ENCODE measurements at regions not wholly inside any gene's neighbourhood (a gene's known extent, or its start where the extent isn't known, plus 50 kb on each side); places are given as distances from the start of the nearest gene placed in this dataset.

- DNase-seq = no peak
Observed at GRCh38 chr2:76312236-76312635, 601.5 kb upstream of the GCFC2 start.

GRCh38 chr2:76311728-76312127 is 601.0 kb upstream of the GCFC2 start:
- no peak for DNase-seq

DNA sequence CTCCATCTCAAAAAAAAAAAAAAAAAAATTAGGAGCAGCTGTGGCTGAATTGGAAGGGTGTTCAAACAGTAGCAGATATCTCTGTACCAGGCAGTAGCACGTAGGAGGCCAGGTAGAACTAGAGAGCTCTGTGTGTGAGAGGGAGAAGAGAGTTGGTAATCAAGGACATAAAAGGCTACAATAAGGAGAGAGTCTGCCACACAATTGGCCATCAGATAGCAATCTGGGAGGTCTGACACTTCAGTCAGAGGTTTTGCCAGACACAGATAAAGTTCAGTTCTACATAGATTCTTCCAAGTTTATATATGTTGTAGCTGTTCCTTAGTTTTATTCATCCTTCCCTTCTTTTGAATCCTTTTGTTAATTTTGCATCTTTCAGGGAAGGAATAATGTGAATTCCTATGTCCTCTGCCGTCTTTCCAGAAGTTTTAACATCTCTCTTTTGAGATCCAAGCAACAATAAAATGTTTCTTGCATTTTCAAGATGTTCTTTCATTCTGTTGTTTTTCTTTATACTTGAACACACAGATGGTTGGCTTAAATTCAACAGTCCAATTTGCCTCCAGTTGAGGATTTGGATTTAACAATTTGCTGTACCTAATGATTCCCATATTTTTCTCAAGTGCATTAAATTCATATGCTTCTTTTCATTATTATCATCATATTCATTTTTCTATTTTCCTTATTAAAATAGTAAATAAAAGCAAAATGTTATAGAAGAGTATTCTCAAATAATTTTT is 600.3 kb upstream of the GCFC2 start:
- DNase-seq = no peak

DNA sequence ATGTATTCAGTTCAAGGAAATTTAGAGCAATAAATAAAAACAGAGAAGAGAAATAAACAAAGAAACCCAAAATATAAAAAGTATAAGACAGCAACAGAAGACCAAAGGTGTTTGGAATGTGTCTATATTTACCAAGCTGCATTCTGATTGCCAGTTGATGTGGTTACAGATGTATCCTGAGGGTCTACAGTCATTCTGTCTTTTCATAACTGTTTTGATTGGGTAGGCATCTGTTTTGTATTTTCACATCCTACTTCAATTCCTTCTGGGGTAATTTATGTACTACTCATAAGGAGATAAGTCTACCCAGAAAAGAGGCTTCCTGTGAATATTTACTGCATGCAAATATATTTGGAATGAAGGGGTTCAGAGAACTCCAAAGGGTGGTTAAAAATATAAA is 596.8 kb upstream of the GCFC2 start:
- no peak for DNase-seq

DNA sequence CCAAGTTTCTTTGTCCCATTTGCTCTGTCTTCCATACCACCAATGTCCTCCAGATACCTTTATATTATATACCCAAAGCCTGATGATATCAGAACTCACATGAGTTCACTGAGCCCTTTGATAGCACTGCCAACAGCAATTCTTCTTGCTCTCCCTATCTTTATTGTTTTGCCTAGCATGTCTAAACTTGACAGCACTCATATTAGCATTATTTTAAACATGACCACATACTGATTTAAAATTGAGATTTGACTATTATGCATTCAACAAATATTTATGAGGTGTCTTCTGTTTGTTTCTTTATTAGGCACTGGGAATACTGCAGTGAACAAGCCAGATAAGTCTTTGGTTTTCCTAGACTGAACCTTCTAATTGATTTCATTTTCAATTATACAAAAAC is 587.3 kb upstream of the GCFC2 start:
- no peak for DNase-seq

GRCh38 chr2:76296438-76296837 is 585.7 kb upstream of the GCFC2 start:
- no peak for DNase-seq

DNA sequence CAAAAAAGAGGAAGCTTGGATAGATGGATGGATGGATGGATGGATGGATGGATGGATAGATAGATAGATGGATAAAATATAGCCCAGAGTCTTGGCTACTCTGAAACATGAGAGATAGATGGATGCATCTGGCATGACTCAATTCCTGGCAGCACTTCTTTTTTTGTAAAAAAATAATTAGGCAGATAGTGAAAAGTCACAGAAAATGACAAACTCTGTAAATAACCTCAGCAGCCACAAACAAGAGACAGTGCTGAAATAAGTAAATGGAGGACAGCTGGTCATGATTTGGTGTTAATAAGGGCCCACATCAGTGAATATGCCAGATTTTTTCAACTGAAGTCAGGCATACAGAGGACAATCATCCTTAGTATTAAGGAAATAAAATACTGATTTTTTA is 585.0 kb upstream of the GCFC2 start:
- no peak for DNase-seq

DNA sequence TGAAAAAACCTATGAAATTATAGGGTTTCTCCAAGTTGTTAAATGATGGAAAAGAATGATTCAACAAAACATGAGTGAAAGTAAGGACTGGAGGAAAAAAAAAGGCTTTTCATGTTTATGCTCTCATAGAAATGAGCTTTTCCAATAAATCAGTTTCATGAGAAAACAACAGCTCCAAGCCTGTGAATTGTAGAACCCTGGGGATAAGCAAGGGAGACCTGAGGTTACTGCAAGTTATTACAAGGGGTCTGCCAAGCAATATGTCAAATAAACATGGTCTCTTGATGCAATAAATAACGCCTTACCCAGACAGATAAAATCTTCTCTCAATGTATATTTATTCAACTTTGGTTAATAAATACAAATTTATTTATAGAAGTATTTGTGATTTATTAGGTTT is 577.9 kb upstream of the GCFC2 start:
- no peak for DNase-seq

- no peak for DNase-seq
Observed at GRCh38 chr2:76288146-76288545, 577.4 kb upstream of the GCFC2 start.

GRCh38 chr2:76283350-76283749 is 572.6 kb upstream of the GCFC2 start:
- no peak for DNase-seq

GRCh38 chr2:76281156-76281841 is 570.6 kb upstream of the GCFC2 start:
- DNase-seq = no peak

GRCh38 chr2:76280686-76281085 is 570.0 kb upstream of the GCFC2 start:
- no peak for DNase-seq

DNA sequence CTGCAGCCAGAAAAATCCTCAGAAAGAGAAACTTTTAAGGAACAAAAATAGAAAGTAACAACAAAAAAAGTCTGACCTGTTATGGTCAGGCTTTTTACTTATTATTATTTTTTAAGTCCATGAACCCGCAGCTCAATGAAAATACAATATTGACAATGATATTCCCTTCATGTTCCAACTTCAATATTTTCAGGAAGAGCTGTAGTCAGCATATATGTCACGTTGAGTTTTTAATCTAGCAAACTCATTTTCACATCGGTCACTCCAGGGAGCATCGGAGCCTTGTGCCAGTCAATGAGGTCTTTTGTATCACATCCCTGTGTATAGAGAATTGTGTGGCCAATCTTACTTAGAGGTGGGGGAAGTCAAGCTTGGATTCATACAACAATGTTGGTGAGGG is 568.4 kb upstream of the GCFC2 start:
- DNase-seq = no peak

GRCh38 chr2:76275788-76276187 is 565.1 kb upstream of the GCFC2 start:
- DNase-seq = no peak

- DNase-seq = no peak
Observed at GRCh38 chr2:76274676-76275075, 564.0 kb upstream of the GCFC2 start.

DNA sequence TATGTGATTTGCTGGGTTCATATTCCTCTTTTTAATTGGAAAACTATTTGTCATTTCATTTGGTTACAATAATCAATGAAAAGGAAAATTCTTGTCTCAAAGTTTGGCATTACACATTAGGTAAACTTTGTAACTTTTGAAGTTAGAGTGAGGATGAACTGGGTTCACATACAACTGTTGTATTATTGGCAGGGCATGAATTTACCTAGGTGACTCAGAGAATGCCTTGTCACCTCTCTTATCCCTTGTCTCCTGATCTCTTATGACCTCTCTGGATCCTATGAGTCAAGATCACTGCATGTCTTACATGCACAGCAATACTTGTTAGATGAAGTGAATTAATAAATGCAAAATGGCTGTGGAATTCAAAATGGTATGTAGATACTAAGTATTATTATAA is 563.4 kb upstream of the GCFC2 start:
- DNase-seq = no peak

DNA sequence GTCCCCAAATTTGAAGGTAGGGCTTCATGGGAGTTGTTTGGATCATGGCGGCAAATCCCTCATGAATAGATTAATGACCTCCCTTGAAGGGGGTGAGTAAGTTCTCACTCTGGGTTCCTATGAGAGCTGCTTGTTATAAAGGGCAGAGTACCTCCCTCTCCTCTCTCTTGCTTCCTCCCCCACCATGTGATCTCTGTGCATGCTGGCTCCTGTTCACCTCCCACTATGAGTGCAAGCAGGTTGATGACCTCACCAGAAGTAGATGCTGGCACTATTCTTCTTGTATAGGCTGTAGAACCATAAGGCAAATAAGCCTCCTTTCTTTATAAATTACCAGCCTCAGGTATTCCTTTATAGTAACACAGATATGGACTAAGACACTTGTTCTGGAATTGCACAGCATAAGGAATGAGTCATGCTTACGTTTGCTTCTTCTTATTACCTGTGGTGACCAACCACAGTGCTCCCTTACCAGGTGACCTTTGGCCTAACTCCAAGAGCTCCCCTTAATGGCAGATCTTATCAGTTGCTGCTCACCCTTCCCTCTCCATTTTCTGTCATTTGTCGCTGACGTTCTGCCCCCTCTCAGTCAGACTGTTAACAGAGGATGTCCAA is 559.5 kb upstream of the GCFC2 start:
- no peak for DNase-seq

DNA sequence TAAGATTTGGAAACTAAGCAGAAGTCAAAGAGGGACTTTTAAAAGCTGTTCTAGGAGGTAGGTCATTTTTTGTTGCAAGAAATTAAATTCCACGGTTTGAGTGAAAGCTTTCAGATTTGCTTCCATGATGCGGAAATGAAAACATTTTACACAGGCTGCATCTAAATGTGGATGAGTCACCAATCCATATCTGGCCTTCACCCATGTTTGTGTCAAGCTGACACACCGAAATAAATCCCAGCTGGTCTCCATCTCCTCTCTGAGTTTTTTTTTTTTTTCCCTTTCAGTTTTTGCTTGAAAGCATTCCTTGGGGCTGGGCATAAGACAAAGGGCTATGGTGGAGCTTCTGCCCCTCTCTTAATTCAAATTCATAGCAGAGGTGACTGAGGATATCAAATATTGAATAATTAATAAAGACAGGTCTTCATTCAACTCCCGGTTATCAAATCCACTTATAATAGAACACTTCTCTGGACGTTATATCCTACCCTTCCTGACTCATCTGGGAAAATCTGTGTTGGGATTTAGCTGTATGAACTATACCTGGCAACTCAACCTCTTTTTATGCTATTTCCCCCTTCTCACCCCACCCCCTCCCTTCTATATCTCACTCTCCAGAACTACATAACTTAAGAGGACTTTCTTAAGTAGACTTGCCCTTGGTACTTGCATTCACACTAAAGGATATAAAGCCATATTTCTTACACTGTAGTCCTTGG is 558.3 kb upstream of the GCFC2 start:
- no peak for DNase-seq

GRCh38 chr2:76268484-76268883 is 557.8 kb upstream of the GCFC2 start:
- no peak for DNase-seq

DNA sequence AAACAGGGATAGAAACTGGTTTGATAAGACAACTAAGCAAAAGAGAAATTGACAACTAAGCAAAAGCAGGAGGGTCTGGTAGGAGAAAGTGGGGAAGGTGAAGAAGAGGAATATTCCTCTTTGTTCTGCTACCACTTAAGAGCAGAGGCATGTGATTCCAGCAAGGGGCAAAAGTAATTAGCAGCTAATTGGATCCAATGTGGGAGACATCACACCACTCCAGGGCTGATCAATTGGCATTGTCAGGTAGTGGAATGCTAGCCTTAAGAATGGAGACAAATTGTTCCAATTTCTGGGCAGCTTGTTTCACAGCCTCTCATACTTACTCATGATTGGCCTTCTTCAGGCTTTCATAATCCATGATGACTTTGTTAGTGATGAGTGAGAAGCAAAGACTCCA is 547.1 kb upstream of the GCFC2 start:
- no peak for DNase-seq

- no peak for DNase-seq
Observed at GRCh38 chr2:76256458-76257088, 545.9 kb upstream of the GCFC2 start.

DNA sequence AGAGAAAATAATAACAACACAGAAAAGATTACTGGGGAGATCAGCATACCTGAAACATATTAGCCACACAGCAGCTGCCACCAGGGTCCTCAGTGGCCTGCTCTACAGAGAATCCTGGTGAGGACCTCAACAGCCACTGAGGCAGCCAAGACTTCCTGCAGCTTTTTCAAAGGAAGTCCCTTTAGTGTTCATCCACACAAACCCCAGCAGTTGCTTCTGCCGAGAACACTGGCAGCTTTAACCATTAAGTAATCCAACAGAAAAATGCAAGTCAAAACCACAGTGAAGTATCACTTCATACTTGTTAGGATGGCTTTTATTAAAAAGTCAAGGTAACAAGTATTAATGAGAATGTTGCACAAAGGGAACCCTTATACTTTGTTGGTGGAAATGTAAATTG is 542.0 kb upstream of the GCFC2 start:
- no peak for DNase-seq

DNA sequence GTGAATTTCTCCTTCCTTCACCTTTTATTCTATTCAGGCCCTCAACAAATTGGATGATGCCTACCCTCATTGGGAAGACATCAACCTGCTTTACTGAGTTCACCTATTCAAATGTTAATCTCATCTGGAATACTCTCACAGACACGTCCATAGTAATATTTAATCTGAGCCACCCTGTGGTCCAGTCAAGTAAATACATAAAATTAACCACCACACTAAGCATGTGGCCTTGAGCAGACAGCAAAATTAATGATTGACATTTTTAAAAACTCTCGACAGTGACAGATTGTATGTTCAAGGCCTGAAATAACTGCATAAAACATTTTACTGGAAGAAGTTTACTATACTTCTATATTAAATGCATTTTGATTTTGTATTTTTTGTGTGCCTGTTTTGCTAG is 540.6 kb upstream of the GCFC2 start:
- no peak for DNase-seq

All from stimulated activated CD4-positive, alpha-beta T cell treated with anti-CD3 and anti-CD28 coated beads, Interleukin-15, amount 100 ng/mL, for 24 hours (primary cell).